Fibroblast of mammary gland (primary cell): ENCODE measurements at regions not wholly inside any gene's neighbourhood (a gene's known extent, or its start where the extent isn't known, plus 50 kb on each side); places are given as distances from the start of the nearest gene placed in this dataset.

Experiments used
- DNase-seq: peaks from one replicate; pipeline ENCODE4 v3.0.0-alpha.2; 2010; ENCODE audit warnings: low read depth
- H3K4me3 ChIP-seq: 2 replicates; pipeline ENCODE4 v1.5.1; 2011; ENCODE audit warnings: low read depth, mild to moderate bottlenecking, low read length, moderate library complexity; ENCODE audit not compliant: control insufficient read depth
- TF ChIP-seq, protein P1 (sequence below): conservative IDR thresholded peaks from 2 replicates; pipeline ENCODE4 v1.5.1; 2011; ENCODE audit warnings: low read depth, low read length, inconsistent platforms; ENCODE audit not compliant: control insufficient read depth, insufficient read depth

DNA sequence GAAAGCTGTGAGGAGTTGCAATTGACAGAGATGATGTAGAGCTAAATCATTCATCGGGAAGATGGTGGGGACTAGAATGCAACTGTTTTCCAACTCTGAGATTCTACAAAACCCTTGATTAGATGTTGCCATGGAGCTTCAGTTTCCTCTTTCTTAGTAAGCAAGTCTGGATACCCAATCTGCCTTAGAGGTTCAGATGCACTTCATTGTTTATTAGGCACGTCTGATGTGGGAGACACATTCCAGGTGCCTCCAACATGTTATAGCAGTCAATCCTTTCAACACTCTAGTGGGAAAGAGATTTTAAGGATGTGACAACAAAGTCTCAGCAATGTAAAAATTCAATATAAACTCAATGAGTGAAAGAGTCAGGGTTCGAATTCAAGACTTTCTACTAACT, 291.3 kb upstream of the PHYHIPL start:
- no peak overlapping the region for H3K4me3 ChIP-seq
- TF ChIP-seq, protein P1, sequence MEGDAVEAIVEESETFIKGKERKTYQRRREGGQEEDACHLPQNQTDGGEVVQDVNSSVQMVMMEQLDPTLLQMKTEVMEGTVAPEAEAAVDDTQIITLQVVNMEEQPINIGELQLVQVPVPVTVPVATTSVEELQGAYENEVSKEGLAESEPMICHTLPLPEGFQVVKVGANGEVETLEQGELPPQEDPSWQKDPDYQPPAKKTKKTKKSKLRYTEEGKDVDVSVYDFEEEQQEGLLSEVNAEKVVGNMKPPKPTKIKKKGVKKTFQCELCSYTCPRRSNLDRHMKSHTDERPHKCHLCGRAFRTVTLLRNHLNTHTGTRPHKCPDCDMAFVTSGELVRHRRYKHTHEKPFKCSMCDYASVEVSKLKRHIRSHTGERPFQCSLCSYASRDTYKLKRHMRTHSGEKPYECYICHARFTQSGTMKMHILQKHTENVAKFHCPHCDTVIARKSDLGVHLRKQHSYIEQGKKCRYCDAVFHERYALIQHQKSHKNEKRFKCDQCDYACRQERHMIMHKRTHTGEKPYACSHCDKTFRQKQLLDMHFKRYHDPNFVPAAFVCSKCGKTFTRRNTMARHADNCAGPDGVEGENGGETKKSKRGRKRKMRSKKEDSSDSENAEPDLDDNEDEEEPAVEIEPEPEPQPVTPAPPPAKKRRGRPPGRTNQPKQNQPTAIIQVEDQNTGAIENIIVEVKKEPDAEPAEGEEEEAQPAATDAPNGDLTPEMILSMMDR: no peak
- no peak for DNase-seq

- DNase-seq: no peak
- no peak overlapping the region for H3K4me3 ChIP-seq
- TF ChIP-seq, protein P1: no peak
Observed at GRCh38 chr10:58885686-58886345, 290.6 kb upstream of the PHYHIPL start.

DNA sequence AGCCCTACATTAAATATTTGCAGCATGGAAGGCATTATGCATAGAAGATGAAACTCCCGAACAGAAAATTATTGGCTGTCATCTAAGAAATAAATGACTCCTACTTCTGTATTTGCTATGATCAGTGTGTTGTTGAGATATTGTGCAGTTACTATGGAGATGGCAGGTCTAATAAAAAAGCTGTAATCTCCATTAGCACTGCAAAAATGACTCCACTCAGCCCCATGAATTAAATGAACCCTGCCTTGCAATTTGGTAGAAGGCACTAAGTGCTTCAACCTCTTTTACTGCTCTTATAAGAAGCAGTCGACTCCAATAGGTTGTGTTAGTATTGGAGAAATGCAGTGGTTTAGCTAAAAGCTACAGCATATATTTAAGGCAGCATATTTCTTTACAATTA, 290.0 kb upstream of the PHYHIPL start:
- TF ChIP-seq, protein P1: no peak
- no peak for DNase-seq
- H3K4me3 ChIP-seq: no peak overlapping the region

- TF ChIP-seq, protein P1: no peak
- DNase-seq: peak; percentile 21
- H3K4me3 ChIP-seq: no peak overlapping the region
Observed at GRCh38 chr10:58887474-58887873, 289.0 kb upstream of the PHYHIPL start.

GRCh38 chr10:58888957-58889356, 287.5 kb upstream of the PHYHIPL start:
- no peak overlapping the region for H3K4me3 ChIP-seq
- TF ChIP-seq, protein P1: no peak
- no peak for DNase-seq

GRCh38 chr10:58892031-58892531, 284.4 kb upstream of the PHYHIPL start:
- TF ChIP-seq, protein P1: no peak
- no peak overlapping the region for H3K4me3 ChIP-seq
- DNase-seq: no peak
